H1 (cell line): ENCODE measurements at regions not wholly inside any gene's neighbourhood (a gene's known extent, or its start where the extent isn't known, plus 50 kb on each side); places are given as distances from the start of the nearest gene placed in this dataset.

Experiments
- CTCF ChIA-PET: fragments of 300-600 bp; sonication (Branson Sonifier 250); formaldehyde crosslinking; loops from one replicate; lab custom pipeline; 2021; ENCODE audit not compliant: partially characterized antibody; lab: Charles Lee
- POLR2A ChIA-PET: fragments of 300-600 bp; sonication (Branson Sonifier 250); formaldehyde crosslinking; loops from one replicate; lab custom pipeline; 2021; ENCODE audit warnings: inconsistent platforms; ENCODE audit not compliant: partially characterized antibody; lab: Charles Lee
- DNase-seq, 2 experiments: peaks; one replicate each; pipeline versions ENCODE4 v3.0.0 to v3.0.0-alpha.2; 2010 to 2022; ENCODE audit warnings: low spot score in 2 of 2, low read depth in 1 of 2, mixed read lengths in 1 of 2
- FAIRE-seq: peaks from 2 replicates; lab custom pipeline; 2011; peaks lifted over from hg19 to GRCh38; lab: Jason Lieb, UNC
- H2AFZ ChIP-seq: 2 replicates; pipeline ENCODE4 v1.8.1; 2012; ENCODE audit warnings: low read length, inconsistent platforms
- H2AK5ac ChIP-seq: 2 replicates; pipeline ENCODE4 v1.6.1; 2013; ENCODE audit warnings: low read depth, low read length
- H2BK120ac ChIP-seq: replicated peaks from 2 replicates; pipeline ENCODE3; 2013; ENCODE audit warnings: low read depth, low read length, inconsistent platforms
- H2BK12ac ChIP-seq: 2 replicates; pipeline ENCODE4 v1.6.1; 2013; ENCODE audit warnings: low read depth, low read length
- H2BK15ac ChIP-seq: 2 replicates; pipeline ENCODE4 v1.6.1; 2013; ENCODE audit warnings: low read length
- H2BK20ac ChIP-seq: 2 replicates; pipeline ENCODE4 v1.6.1; 2013; ENCODE audit warnings: low read length
- H2BK5ac ChIP-seq: 2 replicates; pipeline ENCODE4 v1.6.1; 2013; ENCODE audit warnings: low read depth, low read length
- H3K14ac ChIP-seq: 2 replicates; pipeline ENCODE4 v1.6.1; 2013; ENCODE audit warnings: inconsistent platforms; ENCODE audit not compliant: insufficient read length
- H3K18ac ChIP-seq: 2 replicates; pipeline ENCODE4 v1.6.1; 2013; ENCODE audit warnings: low read length; ENCODE audit errors: extremely low read depth
- H3K23ac ChIP-seq: 2 replicates; pipeline ENCODE4 v1.6.1; 2013; ENCODE audit warnings: inconsistent platforms; ENCODE audit not compliant: insufficient read length
- H3K23me2 ChIP-seq: 2 replicates; pipeline ENCODE4 v1.6.1; 2013; ENCODE audit warnings: low read depth, low read length
- H3K27ac ChIP-seq: 2 replicates; pipeline ENCODE4 v1.6.1; 2011; ENCODE audit warnings: low read depth, low read length, inconsistent platforms
- H3K27me3 ChIP-seq, 4 experiments: replicated peaks in 1 of 4; 1 replicate in 1 of 4; 2 replicates in 3 of 4; pipeline versions ENCODE4 v1.6.1 to v1.8.1; 2011 to 2013; ENCODE audit warnings: low read length in 3 of 4, mild to moderate bottlenecking in 3 of 4, inconsistent platforms in 2 of 4, mixed read lengths in 2 of 4, moderate library complexity in 1 of 4; ENCODE audit not compliant: control insufficient read depth in 3 of 4, insufficient read depth in 3 of 4; ENCODE audit errors: extremely low read depth in 1 of 4
- H3K36me3 ChIP-seq, 4 experiments: 2 replicates each; pipeline versions ENCODE4 v1.6.1 to v1.8.1; 2011 to 2013; ENCODE audit warnings: mild to moderate bottlenecking in 4 of 4, low read length in 3 of 4, moderate library complexity in 2 of 4, control low read depth in 1 of 4, inconsistent platforms in 1 of 4; ENCODE audit not compliant: insufficient read depth in 4 of 4, control insufficient read depth in 2 of 4
- H3K4ac ChIP-seq: replicated peaks from 2 replicates; pipeline ENCODE3; 2013; ENCODE audit warnings: low read length, low read depth, mixed read lengths, inconsistent platforms; ENCODE audit not compliant: insufficient read length
- H3K4me1 ChIP-seq, 4 experiments: replicated peaks in 1 of 4; 1 replicate in 1 of 4; 2 replicates in 3 of 4; pipeline versions ENCODE4 v1.6.1 to v1.8.1; 2011 to 2013; ENCODE audit warnings: low read length in 3 of 4, inconsistent platforms in 2 of 4, mixed read lengths in 1 of 4; ENCODE audit not compliant: insufficient read depth in 4 of 4, control insufficient read depth in 3 of 4
- H3K4me2 ChIP-seq, 2 experiments: 2 replicates each; pipeline versions ENCODE4 v1.6.1 to v1.8.1; 2011 to 2013; ENCODE audit warnings: low read depth in 2 of 2, low read length in 2 of 2, control low read depth in 1 of 2, inconsistent platforms in 1 of 2, mild to moderate bottlenecking in 1 of 2; ENCODE audit not compliant: insufficient read depth in 1 of 2
- H3K4me3 ChIP-seq, 4 experiments: fragments of 200-600, 300-600 bp in 1 of 4; sonication (generic), shearing (Covaris generic), sonication (Bioruptor Twin) in 1 of 4; 2 replicates each; pipeline versions ENCODE4 v1.5.1 to v1.8.1; 2011 to 2016; ENCODE audit warnings: low read length in 4 of 4, low read depth in 3 of 4, control low read depth in 2 of 4, inconsistent platforms in 2 of 4, mild to moderate bottlenecking in 2 of 4, mixed read lengths in 1 of 4, moderate library complexity in 1 of 4; ENCODE audit not compliant: insufficient read depth in 2 of 4; ENCODE audit errors: extremely low read depth in 1 of 4
- H3K56ac ChIP-seq: replicated peaks from 2 replicates; pipeline ENCODE3; 2013; ENCODE audit warnings: low read depth, mild to moderate bottlenecking, mixed read lengths, low read length, inconsistent platforms; ENCODE audit not compliant: insufficient read length
- H3K79me1 ChIP-seq: 2 replicates; pipeline ENCODE4 v1.6.1; 2013; ENCODE audit warnings: low read depth, low read length, control low read depth
- H3K79me2 ChIP-seq, 2 experiments: 2 replicates each; pipeline versions ENCODE4 v1.6.1 to v1.8.1; 2012 to 2013; ENCODE audit warnings: low read length in 2 of 2, mild to moderate bottlenecking in 2 of 2, inconsistent platforms in 1 of 2; ENCODE audit not compliant: insufficient read depth in 2 of 2, control insufficient read depth in 1 of 2
- H3K9ac ChIP-seq, 4 experiments: replicated peaks in 1 of 4; 1 replicate in 1 of 4; 2 replicates in 3 of 4; pipeline versions ENCODE4 v1.6.1 to v1.8.1; 2011 to 2013; ENCODE audit warnings: low read depth in 3 of 4, low read length in 3 of 4, control low read depth in 2 of 4, mild to moderate bottlenecking in 2 of 4, moderate library complexity in 2 of 4, inconsistent platforms in 1 of 4; ENCODE audit errors: extremely low read depth in 1 of 4
- H3K9me3 ChIP-seq, 2 experiments: 2 replicates each; pipeline versions ENCODE4 v1.6.1 to v1.8.1; 2012 to 2013; ENCODE audit warnings: mild to moderate bottlenecking in 2 of 2, moderate library complexity in 2 of 2, control low read depth in 1 of 2, inconsistent platforms in 1 of 2, low read depth in 1 of 2, low read length in 1 of 2, mixed read lengths in 1 of 2; ENCODE audit not compliant: insufficient read depth in 2 of 2
- H4K20me1 ChIP-seq, 2 experiments: replicated peaks in 1 of 2; 2 replicates each; pipeline versions ENCODE3 to v1.8.1; 2011 to 2013; ENCODE audit warnings: inconsistent platforms in 2 of 2, low read length in 2 of 2, mild to moderate bottlenecking in 1 of 2; ENCODE audit not compliant: insufficient read depth in 2 of 2, control insufficient read depth in 1 of 2
- H4K5ac ChIP-seq: 2 replicates; pipeline ENCODE4 v1.6.1; 2013; ENCODE audit warnings: low read length, low read depth, mixed read lengths, inconsistent platforms; ENCODE audit not compliant: insufficient read length
- H4K8ac ChIP-seq: 2 replicates; pipeline ENCODE4 v1.8.0; 2013; ENCODE audit warnings: mild to moderate bottlenecking, moderate library complexity, low read length, inconsistent platforms; ENCODE audit not compliant: insufficient read depth; ENCODE audit errors: extremely low read depth
- H4K91ac ChIP-seq: replicated peaks from 2 replicates; pipeline ENCODE3; 2013; ENCODE audit warnings: low read length, mixed read lengths, inconsistent platforms; ENCODE audit not compliant: insufficient read length
- BCL11A ChIP-seq, 2 experiments: IDR thresholded peaks; one replicate each; pipeline ENCODE4 v1.6.1; 2011; ENCODE audit warnings: low read depth in 2 of 2, low read length in 2 of 2, mild to moderate bottlenecking in 2 of 2
- GTF2F1 ChIP-seq: IDR thresholded peaks from 2 replicates; pipeline ENCODE4 v1.6.1; 2012; ENCODE audit warnings: low read depth, low read length, improper control_type of control experiment, borderline replicate concordance
- HDAC2 ChIP-seq, 2 experiments: fragments of 300-600 bp in 1 of 2; sonication (generic) in 1 of 2; IDR thresholded peaks; 2 replicates each; pipeline ENCODE4 v1.6.1; 2011 to 2012; ENCODE audit warnings: low read depth in 2 of 2, low read length in 2 of 2, mild to moderate bottlenecking in 2 of 2, moderate library complexity in 2 of 2, borderline replicate concordance in 1 of 2, inconsistent platforms in 1 of 2
- KDM4A ChIP-seq: IDR thresholded peaks from one replicate; pipeline ENCODE4 v1.7.1; 2012; ENCODE audit warnings: low read depth, mild to moderate bottlenecking, moderate library complexity, low read length, inconsistent platforms; ENCODE audit not compliant: severe bottlenecking
- KDM5A ChIP-seq: fragments of 200-600 bp; IDR thresholded peaks from 2 replicates; pipeline ENCODE4 v1.7.1; 2012; ENCODE audit warnings: mild to moderate bottlenecking, low read length, inconsistent platforms, mixed read lengths
- POLR2AphosphoS5 ChIP-seq: IDR thresholded peaks from 2 replicates; pipeline ENCODE4 v1.6.1; 2011; ENCODE audit warnings: low read depth, low read length
- SIX5 ChIP-seq: IDR thresholded peaks from 2 replicates; pipeline ENCODE4 v1.6.1; 2011; ENCODE audit warnings: mild to moderate bottlenecking, low read depth, low read length
- SUZ12 ChIP-seq: fragments of 200-600 bp; sonication (generic); IDR thresholded peaks from 2 replicates; pipeline ENCODE4 v1.6.1; 2012; ENCODE audit warnings: mild to moderate bottlenecking, inconsistent platforms, low read length, moderate library complexity, mixed read lengths
- TAF1 ChIP-seq: IDR thresholded peaks from 2 replicates; pipeline ENCODE4 v1.6.1; 2011; ENCODE audit warnings: mild to moderate bottlenecking, low read depth, low read length
- TCF12 ChIP-seq: IDR thresholded peaks from 2 replicates; pipeline ENCODE4 v1.6.1; 2011; ENCODE audit warnings: low read depth, mild to moderate bottlenecking, low read length
- ZNF274 ChIP-seq: IDR thresholded peaks from 2 replicates; pipeline ENCODE4 v1.7.0; 2012; ENCODE audit warnings: low read length, borderline replicate concordance; ENCODE audit errors: extremely low read depth
- WGBS, 2 experiments: shearing (Covaris generic) in 1 of 2; methylation state at CpG; one replicate each; pipeline versions ENCODE4 v1.1.6 to v1.1.7; 2013 to 2015; ENCODE audit warnings: low lambda C conversion rate in 2 of 2, mixed read lengths in 2 of 2, inconsistent platforms in 1 of 2, low coverage in 1 of 2, missing lambda C conversion rate in 1 of 2; ENCODE audit not compliant: insufficient replicate concordance in 2 of 2, insufficient coverage in 1 of 2, insufficient read length in 1 of 2; ENCODE audit errors: extremely low coverage in 1 of 2, missing lambda C conversion rate in 1 of 2; 5-methylcytosine and 5-hydroxymethylcytosine counted together
- TF ChIP-seq, protein P1 (sequence below): IDR thresholded peaks from 2 replicates; pipeline ENCODE4 v1.6.1; 2011; ENCODE audit warnings: low read length, improper control_type of control experiment
- TF ChIP-seq, protein P2 (sequence below): IDR thresholded peaks from 2 replicates; pipeline ENCODE4 v1.6.1; 2012; ENCODE audit warnings: low read length, inconsistent platforms

DNA sequence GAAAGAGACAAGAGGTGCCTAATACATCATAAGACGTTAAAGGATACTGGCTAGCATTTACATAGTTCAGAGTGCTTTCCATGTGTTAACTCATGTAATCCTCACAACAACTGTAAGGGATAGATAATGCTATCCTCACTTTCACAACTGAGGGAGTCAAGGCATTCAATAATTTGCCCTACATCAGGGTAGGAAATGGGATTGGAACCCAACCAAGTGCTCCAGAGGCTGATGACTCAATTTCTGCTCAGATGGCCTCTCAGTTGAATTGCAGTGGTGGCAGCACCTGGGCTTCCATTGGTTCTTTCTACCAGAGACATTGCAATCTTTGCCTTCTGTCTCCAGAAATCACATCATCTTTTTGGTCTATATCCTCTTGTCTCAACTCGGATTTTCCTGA lies 232.9 kb downstream of the ETS1 start:
- Histone ChIP-seq H3K4me1 (no peaks in the 10 kb centered on the region), H3K27ac (no peak overlapping the region), H3K23me2 (no peaks in the 10 kb centered on the region), H3K56ac (no peak overlapping the region), H3K36me3 (no peaks in the 10 kb centered on the region), H3K9me3 (no peaks in the 10 kb centered on the region), H2BK20ac (no peak overlapping the region), H4K20me1 (no peaks in the 10 kb centered on the region), H3K4me2 (no peak overlapping the region), H3K14ac (no peak overlapping the region), H3K79me2 (no peaks in the 10 kb centered on the region), H3K9ac (no peak overlapping the region), H4K8ac (no peak overlapping the region), H3K4ac (no peak overlapping the region), H2BK12ac (no peak overlapping the region), H2BK15ac (no peak overlapping the region), H2AFZ (no peak overlapping the region), H4K91ac (no peak overlapping the region), H4K5ac (no peak overlapping the region), H3K27me3 (no peaks in the 10 kb centered on the region), H3K4me3 (no peak overlapping the region), H2BK120ac (no peak overlapping the region), H2BK5ac (no peak overlapping the region), H3K23ac (no peak overlapping the region), H3K79me1 (no peaks in the 10 kb centered on the region), H3K18ac (no peak overlapping the region), H2AK5ac (no peak overlapping the region)
- FAIRE-seq (no peak), DNase-seq (no peak)
- ChIA-PET POLR2A (no interaction called here), CTCF (no interaction called here)
- WGBS, 2 experiments: 89% methylated on average over 2 of the region's 2 CpGs; no CpG with 5 or more reads in 1 of the 2 experiments
- TF ChIP-seq GTF2F1 (no peak), BCL11A (IDR thresholded peaks at IDR 0.05; ENCODE audit: low read depth in 2 of 2, low read length in 2 of 2) (no peak), SUZ12 (no peak), TAF1 (no peak), TCF12 (no peak), ZNF274 (no peak), KDM4A (no peak), POLR2AphosphoS5 (no peak), KDM5A (no peak), SIX5 (no peak), HDAC2 (IDR thresholded peaks at IDR 0.05; ENCODE audit: borderline replicate concordance in 1 of 2, low read depth in 2 of 2, low read length in 2 of 2) (no peak)
- TF ChIP-seq, protein P1, sequence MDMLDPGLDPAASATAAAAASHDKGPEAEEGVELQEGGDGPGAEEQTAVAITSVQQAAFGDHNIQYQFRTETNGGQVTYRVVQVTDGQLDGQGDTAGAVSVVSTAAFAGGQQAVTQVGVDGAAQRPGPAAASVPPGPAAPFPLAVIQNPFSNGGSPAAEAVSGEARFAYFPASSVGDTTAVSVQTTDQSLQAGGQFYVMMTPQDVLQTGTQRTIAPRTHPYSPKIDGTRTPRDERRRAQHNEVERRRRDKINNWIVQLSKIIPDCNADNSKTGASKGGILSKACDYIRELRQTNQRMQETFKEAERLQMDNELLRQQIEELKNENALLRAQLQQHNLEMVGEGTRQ: no peak
- TF ChIP-seq, protein P2, sequence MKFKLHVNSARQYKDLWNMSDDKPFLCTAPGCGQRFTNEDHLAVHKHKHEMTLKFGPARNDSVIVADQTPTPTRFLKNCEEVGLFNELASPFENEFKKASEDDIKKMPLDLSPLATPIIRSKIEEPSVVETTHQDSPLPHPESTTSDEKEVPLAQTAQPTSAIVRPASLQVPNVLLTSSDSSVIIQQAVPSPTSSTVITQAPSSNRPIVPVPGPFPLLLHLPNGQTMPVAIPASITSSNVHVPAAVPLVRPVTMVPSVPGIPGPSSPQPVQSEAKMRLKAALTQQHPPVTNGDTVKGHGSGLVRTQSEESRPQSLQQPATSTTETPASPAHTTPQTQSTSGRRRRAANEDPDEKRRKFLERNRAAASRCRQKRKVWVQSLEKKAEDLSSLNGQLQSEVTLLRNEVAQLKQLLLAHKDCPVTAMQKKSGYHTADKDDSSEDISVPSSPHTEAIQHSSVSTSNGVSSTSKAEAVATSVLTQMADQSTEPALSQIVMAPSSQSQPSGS: no peak
